HFFc6 (cell line): ENCODE measurements at regions not wholly inside any gene's neighbourhood (a gene's known extent, or its start where the extent isn't known, plus 50 kb on each side); places are given as distances from the start of the nearest gene placed in this dataset.

Source experiments
- DNase-seq: peaks from one replicate; pipeline ENCODE4 v3.0.0-alpha.2; 2018
- H3K27ac Mint-ChIP-seq: 2 replicates; pipeline ENCODE4 v1.8.0; 2020; ENCODE audit warnings: mild to moderate bottlenecking, mixed read lengths
- H3K27me3 Mint-ChIP-seq: 2 replicates; pipeline ENCODE4 v1.8.0; 2021; ENCODE audit warnings: mild to moderate bottlenecking, moderate library complexity, mixed read lengths; ENCODE audit not compliant: insufficient read depth
- H3K36me3 Mint-ChIP-seq: 2 replicates; pipeline ENCODE4 v1.8.0; 2021; ENCODE audit warnings: low read depth, mixed read lengths
- H3K4me1 Mint-ChIP-seq: 2 replicates; pipeline ENCODE4 v1.8.0; 2020; ENCODE audit warnings: low read depth, mixed read lengths
- H3K4me3 Mint-ChIP-seq: 2 replicates; pipeline ENCODE4 v1.8.0; 2020; ENCODE audit warnings: mild to moderate bottlenecking, moderate library complexity, mixed read lengths
- H3K9me3 Mint-ChIP-seq: 2 replicates; pipeline ENCODE4 v1.8.0; 2020; ENCODE audit warnings: mild to moderate bottlenecking, mixed read lengths
- TF ChIP-seq, protein P1 (sequence below): fragments of 200-600 bp; sonication (generic); IDR thresholded peaks from 2 replicates; pipeline ENCODE4 v1.5.0; 2021; ENCODE audit warnings: antibody characterized with exemption, mild to moderate bottlenecking

DNA sequence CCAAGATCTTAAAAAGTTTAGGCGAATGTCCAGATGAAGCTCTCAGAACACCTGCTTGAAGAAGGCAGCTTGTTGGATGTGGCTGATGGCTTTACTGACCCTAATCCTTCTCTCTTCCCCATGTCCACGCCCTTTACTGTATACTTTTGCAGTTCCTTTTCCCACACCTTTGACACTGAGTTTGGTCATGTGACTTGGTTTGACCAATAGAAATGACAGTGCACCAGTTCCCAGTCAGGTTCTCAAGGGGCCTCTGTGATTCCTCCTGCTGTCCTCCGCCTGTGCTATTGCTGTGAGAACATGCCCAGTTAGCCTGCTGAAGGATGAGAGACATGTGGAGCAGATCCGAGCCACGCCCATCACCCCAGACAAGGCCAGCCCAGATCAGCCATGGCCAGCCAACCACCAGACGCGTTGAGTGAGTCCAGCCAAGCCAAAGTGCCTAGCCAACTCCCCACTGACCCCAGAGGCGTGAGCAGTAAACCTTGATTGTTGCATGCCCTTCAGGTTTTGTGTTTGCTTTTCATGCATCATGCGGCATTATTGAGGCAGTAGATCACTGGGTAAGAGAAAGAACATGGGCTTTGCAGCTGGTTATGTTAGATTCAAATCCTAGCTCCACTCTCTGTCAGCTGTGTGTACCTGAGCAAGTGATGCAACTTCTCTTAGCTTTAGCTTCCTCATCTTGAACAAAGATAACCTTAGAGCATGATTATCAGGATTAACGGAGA lies 258.0 kb upstream of the SIX2 start:
- peaks cover 45% of the 10 kb centered on the region for H3K27me3 Mint-ChIP-seq
- H3K36me3 Mint-ChIP-seq, result peaks cover 9% of the 10 kb centered on the region
- no peak overlapping the region for H3K4me3 Mint-ChIP-seq
- peaks cover 15% of the 10 kb centered on the region for H3K9me3 Mint-ChIP-seq
- DNase-seq, result no peak
- no peak overlapping the region for H3K27ac Mint-ChIP-seq
- TF ChIP-seq, protein P1, sequence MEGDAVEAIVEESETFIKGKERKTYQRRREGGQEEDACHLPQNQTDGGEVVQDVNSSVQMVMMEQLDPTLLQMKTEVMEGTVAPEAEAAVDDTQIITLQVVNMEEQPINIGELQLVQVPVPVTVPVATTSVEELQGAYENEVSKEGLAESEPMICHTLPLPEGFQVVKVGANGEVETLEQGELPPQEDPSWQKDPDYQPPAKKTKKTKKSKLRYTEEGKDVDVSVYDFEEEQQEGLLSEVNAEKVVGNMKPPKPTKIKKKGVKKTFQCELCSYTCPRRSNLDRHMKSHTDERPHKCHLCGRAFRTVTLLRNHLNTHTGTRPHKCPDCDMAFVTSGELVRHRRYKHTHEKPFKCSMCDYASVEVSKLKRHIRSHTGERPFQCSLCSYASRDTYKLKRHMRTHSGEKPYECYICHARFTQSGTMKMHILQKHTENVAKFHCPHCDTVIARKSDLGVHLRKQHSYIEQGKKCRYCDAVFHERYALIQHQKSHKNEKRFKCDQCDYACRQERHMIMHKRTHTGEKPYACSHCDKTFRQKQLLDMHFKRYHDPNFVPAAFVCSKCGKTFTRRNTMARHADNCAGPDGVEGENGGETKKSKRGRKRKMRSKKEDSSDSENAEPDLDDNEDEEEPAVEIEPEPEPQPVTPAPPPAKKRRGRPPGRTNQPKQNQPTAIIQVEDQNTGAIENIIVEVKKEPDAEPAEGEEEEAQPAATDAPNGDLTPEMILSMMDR, result no peak
- H3K4me1 Mint-ChIP-seq, result peaks cover 15% of the 10 kb centered on the region

DNA sequence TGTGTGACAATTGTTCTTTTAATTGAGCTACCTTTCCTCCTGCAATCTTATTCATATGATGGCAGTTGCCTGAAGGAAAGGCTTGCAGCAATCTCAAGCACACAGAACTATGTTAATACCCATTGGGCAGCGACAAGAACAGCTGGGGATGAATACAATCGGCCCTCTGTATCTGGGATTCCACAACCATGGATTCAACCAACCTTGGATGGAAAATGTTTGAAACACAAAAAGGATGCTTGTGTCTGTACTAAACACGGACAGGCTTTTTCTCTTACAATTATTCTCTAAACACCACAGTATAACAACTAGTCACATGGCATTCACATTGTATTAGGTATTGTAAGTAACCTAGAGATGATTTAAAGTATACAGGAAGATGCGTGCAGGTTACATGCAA lies 256.1 kb upstream of the SIX2 start:
- peaks cover 9% of the 10 kb centered on the region for H3K36me3 Mint-ChIP-seq
- TF ChIP-seq, protein P1, result no peak
- no peak overlapping the region for H3K27ac Mint-ChIP-seq
- no peak overlapping the region for H3K4me3 Mint-ChIP-seq
- no peak for DNase-seq
- H3K9me3 Mint-ChIP-seq, result peaks cover 15% of the 10 kb centered on the region
- peaks cover 15% of the 10 kb centered on the region for H3K4me1 Mint-ChIP-seq
- peaks cover 53% of the 10 kb centered on the region for H3K27me3 Mint-ChIP-seq

DNA sequence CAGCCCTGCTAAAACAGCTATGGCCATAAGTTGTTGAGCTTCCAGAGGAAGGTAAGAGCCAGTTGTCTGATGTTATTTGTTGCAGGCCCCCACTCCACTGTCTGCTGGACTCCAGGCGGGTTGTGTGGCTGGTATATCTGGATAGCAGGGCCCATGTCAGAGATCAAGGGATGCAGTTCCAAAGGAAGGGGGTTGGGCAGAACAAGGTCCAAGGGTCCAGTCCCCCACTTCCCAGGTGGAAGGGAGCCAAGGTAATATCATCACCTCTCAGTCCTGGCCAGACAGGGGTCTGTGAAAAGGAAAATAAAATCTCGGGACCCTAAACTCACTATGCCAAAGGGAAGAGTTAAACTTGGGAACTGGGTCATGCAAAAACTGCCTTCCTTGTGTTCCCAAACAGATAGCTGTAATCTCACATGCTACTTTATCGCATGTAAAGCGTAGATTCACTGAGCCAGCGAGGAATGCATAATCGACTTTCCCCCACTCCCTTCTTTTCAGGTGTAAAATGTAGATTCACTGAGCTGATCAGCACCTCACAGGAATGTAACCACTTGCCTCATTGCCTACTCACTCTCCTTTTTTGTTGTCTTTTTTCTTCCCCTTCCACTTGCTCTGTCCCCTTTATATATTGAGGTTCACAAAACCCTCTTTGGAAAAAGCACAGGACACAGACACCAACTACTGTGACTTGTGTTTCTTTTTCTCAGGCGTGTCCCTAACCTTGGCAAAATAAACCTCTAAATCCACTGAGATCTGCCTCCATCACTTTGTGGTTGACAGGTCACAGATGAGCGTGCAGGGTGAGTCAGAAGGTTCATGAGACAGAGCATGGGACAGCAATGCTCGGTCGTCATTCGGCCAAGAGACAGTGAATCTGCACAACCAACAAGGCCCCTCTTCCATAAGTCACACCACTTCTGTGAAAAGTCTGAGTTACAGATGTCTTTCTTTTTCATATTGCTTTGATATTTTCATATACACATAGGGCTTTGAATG lies 255.3 kb upstream of the SIX2 start:
- peaks cover 15% of the 10 kb centered on the region for H3K9me3 Mint-ChIP-seq
- TF ChIP-seq, protein P1, result no peak
- peaks cover 9% of the 10 kb centered on the region for H3K36me3 Mint-ChIP-seq
- H3K4me1 Mint-ChIP-seq, result peaks cover 15% of the 10 kb centered on the region
- H3K4me3 Mint-ChIP-seq, result no peak overlapping the region
- peaks cover 61% of the 10 kb centered on the region for H3K27me3 Mint-ChIP-seq
- peak; percentile 19 for DNase-seq
- H3K27ac Mint-ChIP-seq, result no peak overlapping the region

DNA sequence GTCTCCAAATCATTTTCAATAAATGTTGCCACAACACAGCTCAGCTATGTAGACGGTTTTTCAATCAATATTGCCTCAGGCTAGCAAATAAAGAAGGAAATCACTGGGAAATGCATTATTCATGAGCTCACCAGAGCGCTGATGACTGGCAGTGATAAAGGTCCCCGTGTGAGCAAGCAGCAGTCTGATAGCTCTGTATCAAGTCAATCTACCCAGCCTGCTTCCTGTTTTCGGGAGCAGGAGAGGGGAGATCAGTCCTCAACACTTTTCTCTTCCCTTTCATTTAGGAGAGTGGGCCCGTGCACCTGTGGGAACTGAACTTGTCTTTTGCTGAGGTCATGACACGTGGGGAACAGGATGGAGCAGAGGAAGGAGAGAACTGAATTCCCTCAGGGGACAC lies 253.9 kb upstream of the SIX2 start:
- Mint-ChIP-seq H3K9me3 (peaks cover 15% of the 10 kb centered on the region), H3K4me3 (no peak overlapping the region), H3K27me3 (peaks cover 64% of the 10 kb centered on the region), H3K4me1 (peaks cover 15% of the 10 kb centered on the region), H3K27ac (no peak overlapping the region), H3K36me3 (peaks cover 9% of the 10 kb centered on the region)
- peak; percentile 22 for DNase-seq
- TF ChIP-seq, protein P1, result no peak

DNA sequence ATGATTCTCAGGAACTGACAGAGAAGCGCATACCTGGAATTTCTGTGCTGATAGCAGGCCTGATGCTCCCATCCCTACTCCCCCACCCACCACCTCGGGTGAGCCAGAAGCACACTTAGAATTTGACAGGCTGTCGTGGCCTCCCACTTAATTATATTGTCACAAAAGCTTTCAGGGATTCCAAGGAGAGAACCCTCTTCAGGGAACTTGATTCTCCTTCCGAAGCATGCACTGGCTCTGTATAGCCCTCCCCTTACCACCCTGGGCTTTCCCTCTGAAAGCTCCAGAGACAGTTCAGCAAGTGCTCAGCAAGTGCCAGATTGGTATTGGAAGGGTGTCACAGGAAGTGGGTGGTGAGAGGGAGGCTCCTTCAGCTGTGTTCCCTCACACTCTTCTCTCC lies 252.5 kb upstream of the SIX2 start:
- DNase-seq, result no peak
- Mint-ChIP-seq H3K27ac (no peak overlapping the region), H3K9me3 (peaks cover 15% of the 10 kb centered on the region), H3K27me3 (peaks cover 63% of the 10 kb centered on the region), H3K36me3 (peaks cover 5% of the 10 kb centered on the region), H3K4me3 (no peak overlapping the region), H3K4me1 (peaks cover 15% of the 10 kb centered on the region)
- TF ChIP-seq, protein P1, result no peak
